ENCODE measurements at regions not wholly inside any gene's neighbourhood (a gene's known extent, or its start where the extent isn't known, plus 50 kb on each side); places are given as distances from the start of the nearest gene placed in this dataset.
"Not testable (repeated sequence)": the region's sequence is repeated elsewhere in the genome, so short reads cannot be mapped to it uniquely, and the experiment has no call there.

GRCh38 chr14:105857826-105858675 is 331.7 kb downstream of the TMEM121 start:
- DNase-seq (ENCODE audit: low read depth) = no peak

GRCh38 chr14:105858676-105859025 is 332.3 kb downstream of the TMEM121 start:
- DNase-seq (ENCODE audit: low read depth) = no peak

- not testable (repeated sequence) for DNase-seq (ENCODE audit: low read depth)
Measured at GRCh38 chr14:105859073-105859716, 332.8 kb downstream of the TMEM121 start.

- peak; percentile 25 for DNase-seq (ENCODE audit: low read depth)
Measured at GRCh38 chr14:105859717-105860614, 333.6 kb downstream of the TMEM121 start.

- DNase-seq (ENCODE audit: low read depth) = no peak
Measured at GRCh38 chr14:105860615-105861580, 334.5 kb downstream of the TMEM121 start.

- no peak for DNase-seq (ENCODE audit: low read depth)
Measured at GRCh38 chr14:105861985-105862465, 335.6 kb downstream of the TMEM121 start.

- DNase-seq (ENCODE audit: low read depth) = no peak
Measured at GRCh38 chr14:105862581-105863239, 336.3 kb downstream of the TMEM121 start.

- no peak for DNase-seq (ENCODE audit: low read depth)
Measured at GRCh38 chr14:105863296-105864108, 337.1 kb downstream of the TMEM121 start.

GRCh38 chr14:105864116-105864515 is 337.7 kb downstream of the TMEM121 start:
- DNase-seq (ENCODE audit: low read depth) = no peak

- DNase-seq (ENCODE audit: low read depth) = no peak
Measured at GRCh38 chr14:105864651-105865265, 338.4 kb downstream of the TMEM121 start.

- no peak for DNase-seq (ENCODE audit: low read depth)
Measured at GRCh38 chr14:105865266-105865903, 339.0 kb downstream of the TMEM121 start.

- DNase-seq (ENCODE audit: low read depth) = no peak
Measured at GRCh38 chr14:105865904-105866840, 339.8 kb downstream of the TMEM121 start.

GRCh38 chr14:105866841-105867321 is 340.5 kb downstream of the TMEM121 start:
- DNase-seq (ENCODE audit: low read depth) = no peak

GRCh38 chr14:105867961-105868599 is 341.7 kb downstream of the TMEM121 start:
- no peak for DNase-seq (ENCODE audit: low read depth)

- no peak for DNase-seq (ENCODE audit: low read depth)
Measured at GRCh38 chr14:105871590-105871989, 345.2 kb downstream of the TMEM121 start.

GRCh38 chr14:105873870-105874512 is 347.6 kb downstream of the TMEM121 start:
- no peak for DNase-seq (ENCODE audit: low read depth)
